ENCODE measurements at regions not wholly inside any gene's neighbourhood (a gene's known extent, or its start where the extent isn't known, plus 50 kb on each side); places are given as distances from the start of the nearest gene placed in this dataset.

GRCh38 chr2:150587547-150588505 lies 100.4 kb upstream of the RND3 start:
- H3K4me3 ChIP-seq (replicated peaks in 1 of 2; ENCODE audit: low read depth in 1 of 2, low read length in 2 of 2): no peak overlapping the region
- H3K79me2 ChIP-seq (ENCODE audit: insufficient read depth, low read length): no peaks in the 10 kb centered on the region
- no peaks in the 10 kb centered on the region for H3K9me2 ChIP-seq (ENCODE audit: insufficient read depth)
- H3K27ac ChIP-seq (ENCODE audit: low read depth, low read length): no peak overlapping the region
- BruUV-seq (replicated peaks): no TSS peak
- intact Hi-C loops (cut with micrococcal nuclease): no loop called here
- ATAC-seq (no peak), DNase-seq (ENCODE audit: low read depth, low spot score) (no peak)
- H3K4me2 ChIP-seq (ENCODE audit: low read length): no peak overlapping the region
- H3K9ac ChIP-seq (ENCODE audit: low read length): no peak overlapping the region
- H3K4me1 ChIP-seq (ENCODE audit: control insufficient read depth in 1 of 2, insufficient read depth in 2 of 2, low read length in 2 of 2): no peaks in the 10 kb centered on the region
- ChIA-PET CTCF (no interaction called here), RAD21 (ENCODE audit: low non-redundant PET in 1 of 2, low total read pairs in 2 of 2, uncharacterized antibody in 2 of 2, unreplicated experiment in 2 of 2) (no interaction called here), POLR2A (no interaction called here)
- H4K20me1 ChIP-seq (ENCODE audit: insufficient read depth): no peaks in the 10 kb centered on the region
- TF ChIP-seq REST (IDR thresholded peaks at IDR 0.05; ENCODE audit: low read depth) (no peak), POLR2A (IDR thresholded peaks at IDR 0.05; ENCODE audit: borderline replicate concordance, extremely low read depth, insufficient read depth, insufficient read length) (no peak), ZFX (IDR thresholded peaks at IDR 0.05) (no peak), POLR2AphosphoS5 (IDR thresholded peaks at IDR 0.05; ENCODE audit: low read depth, low read length) (no peak), CBX3 (IDR thresholded peaks at IDR 0.05; ENCODE audit: low read depth) (no peak), SIN3A (IDR thresholded peaks at IDR 0.05; ENCODE audit: low read depth) (no peak), EZH2phosphoT487 (IDR thresholded peaks at IDR 0.05; ENCODE audit: borderline replicate concordance) (no peak), ZNF274 (IDR thresholded peaks at IDR 0.05; ENCODE audit: low read depth, low read length) (no peak), SP1 (IDR thresholded peaks at IDR 0.05; ENCODE audit: low read depth) (no peak)
- no peaks in the 10 kb centered on the region for H3K27me3 ChIP-seq (ENCODE audit: insufficient read depth, low read length)
- H3K9me3 ChIP-seq (ENCODE audit: control insufficient read depth in 1 of 2, insufficient read depth in 1 of 2, low read depth in 1 of 2, low read length in 2 of 2): no peaks in the 10 kb centered on the region
- H2AFZ ChIP-seq (ENCODE audit: low read depth, low read length, poor library complexity, severe bottlenecking): no peak overlapping the region
- H3K36me3 ChIP-seq (ENCODE audit: control insufficient read depth in 1 of 2, insufficient read depth in 2 of 2, low read length in 2 of 2): no peaks in the 10 kb centered on the region
